ENCODE measurements at regions not wholly inside any gene's neighbourhood (a gene's known extent, or its start where the extent isn't known, plus 50 kb on each side); places are given as distances from the start of the nearest gene placed in this dataset.
"Not testable (repeated sequence)": the region's sequence is repeated elsewhere in the genome, so short reads cannot be mapped to it uniquely, and the experiment has no call there.

GRCh38 chr17:68775969-68776368, 174.8 kb upstream of the FAM20A start:
- Histone ChIP-seq H3K36me3 (ENCODE audit: insufficient read depth, low read length) (no peaks in the 10 kb centered on the region), H3K4me1 (ENCODE audit: insufficient read depth, low read length) (peaks cover 7% of the 10 kb centered on the region), H2AFZ (ENCODE audit: low read depth, low read length) (peak overlapping the region; percentile 70), H3K4me3 (ENCODE audit: low read length) (no peak overlapping the region), H3K9me3 (ENCODE audit: low read length) (no peaks in the 10 kb centered on the region), H3K27me3 (ENCODE audit: insufficient read depth, low read length) (no peaks in the 10 kb centered on the region)

- H3K4me1 ChIP-seq (ENCODE audit: insufficient read depth, low read length): peaks cover 7% of the 10 kb centered on the region
- H2AFZ ChIP-seq (ENCODE audit: low read depth, low read length): peak overlapping the region; percentile 70
- H3K4me3 ChIP-seq (ENCODE audit: low read length): no peak overlapping the region
- no peaks in the 10 kb centered on the region for H3K36me3 ChIP-seq (ENCODE audit: insufficient read depth, low read length)
- no peaks in the 10 kb centered on the region for H3K27me3 ChIP-seq (ENCODE audit: insufficient read depth, low read length)
- no peaks in the 10 kb centered on the region for H3K9me3 ChIP-seq (ENCODE audit: low read length)
Observed at GRCh38 chr17:68775318-68775717, 174.2 kb upstream of the FAM20A start.

- H3K4me1 ChIP-seq (ENCODE audit: insufficient read depth, low read length): peaks cover 7% of the 10 kb centered on the region
- no peak overlapping the region for H2AFZ ChIP-seq (ENCODE audit: low read depth, low read length)
- H3K27me3 ChIP-seq (ENCODE audit: insufficient read depth, low read length): no peaks in the 10 kb centered on the region
- H3K9me3 ChIP-seq (ENCODE audit: low read length): no peaks in the 10 kb centered on the region
- H3K36me3 ChIP-seq (ENCODE audit: insufficient read depth, low read length): no peaks in the 10 kb centered on the region
- H3K4me3 ChIP-seq (ENCODE audit: low read length): no peak overlapping the region
Observed at GRCh38 chr17:68771867-68772515, 170.8 kb upstream of the FAM20A start.

- H3K4me3 ChIP-seq (ENCODE audit: low read length): no peak overlapping the region
- H3K4me1 ChIP-seq (ENCODE audit: insufficient read depth, low read length): no peaks in the 10 kb centered on the region
- no peak overlapping the region for H2AFZ ChIP-seq (ENCODE audit: low read depth, low read length)
- no peaks in the 10 kb centered on the region for H3K36me3 ChIP-seq (ENCODE audit: insufficient read depth, low read length)
- no peaks in the 10 kb centered on the region for H3K27me3 ChIP-seq (ENCODE audit: insufficient read depth, low read length)
- no peaks in the 10 kb centered on the region for H3K9me3 ChIP-seq (ENCODE audit: low read length)
Observed at GRCh38 chr17:68768804-68769203, 167.6 kb upstream of the FAM20A start.

GRCh38 chr17:68766640-68767039, 165.5 kb upstream of the FAM20A start:
- Histone ChIP-seq H3K9me3 (ENCODE audit: low read length) (no peaks in the 10 kb centered on the region), H3K4me3 (ENCODE audit: low read length) (no peak overlapping the region), H2AFZ (ENCODE audit: low read depth, low read length) (no peak overlapping the region), H3K36me3 (ENCODE audit: insufficient read depth, low read length) (no peaks in the 10 kb centered on the region), H3K4me1 (ENCODE audit: insufficient read depth, low read length) (no peaks in the 10 kb centered on the region), H3K27me3 (ENCODE audit: insufficient read depth, low read length) (no peaks in the 10 kb centered on the region)

- H3K9me3 ChIP-seq (ENCODE audit: low read length): no peaks in the 10 kb centered on the region
Observed at GRCh38 chr17:68763562-68763961, 162.4 kb upstream of the FAM20A start.

GRCh38 chr17:68762911-68763310, 161.7 kb upstream of the FAM20A start:
- H3K9me3 ChIP-seq (ENCODE audit: low read length): no peaks in the 10 kb centered on the region
- H3K4me3 ChIP-seq (ENCODE audit: low read length): no peak overlapping the region
- no peak overlapping the region for H2AFZ ChIP-seq (ENCODE audit: low read depth, low read length)
- peaks cover 5% of the 10 kb centered on the region for H3K4me1 ChIP-seq (ENCODE audit: insufficient read depth, low read length)
- H3K36me3 ChIP-seq (ENCODE audit: insufficient read depth, low read length): no peaks in the 10 kb centered on the region
- H3K27me3 ChIP-seq (ENCODE audit: insufficient read depth, low read length): no peaks in the 10 kb centered on the region

More at GRCh38 chr17:68763562-68763961, 162.4 kb upstream of the FAM20A start:
- H3K4me1 ChIP-seq (ENCODE audit: insufficient read depth, low read length): peaks cover 5% of the 10 kb centered on the region
- no peaks in the 10 kb centered on the region for H3K36me3 ChIP-seq (ENCODE audit: insufficient read depth, low read length)
- no peaks in the 10 kb centered on the region for H3K27me3 ChIP-seq (ENCODE audit: insufficient read depth, low read length)
- H2AFZ ChIP-seq (ENCODE audit: low read depth, low read length): no peak overlapping the region
- H3K4me3 ChIP-seq (ENCODE audit: low read length): no peak overlapping the region

GRCh38 chr17:68760141-68760475, 158.9 kb upstream of the FAM20A start:
- Histone ChIP-seq H3K27me3 (ENCODE audit: insufficient read depth, low read length) (no peaks in the 10 kb centered on the region), H3K4me1 (ENCODE audit: insufficient read depth, low read length) (peaks cover 5% of the 10 kb centered on the region), H3K4me3 (ENCODE audit: low read length) (no peak overlapping the region), H3K36me3 (ENCODE audit: insufficient read depth, low read length) (no peaks in the 10 kb centered on the region), H2AFZ (ENCODE audit: low read depth, low read length) (no peak overlapping the region), H3K9me3 (ENCODE audit: low read length) (no peaks in the 10 kb centered on the region)

GRCh38 chr17:68759343-68760140, 158.4 kb upstream of the FAM20A start:
- Histone ChIP-seq H3K4me3 (ENCODE audit: low read length) (peak overlapping the region; percentile 55), H2AFZ (ENCODE audit: low read depth, low read length) (peak overlapping the region; percentile 66), H3K36me3 (ENCODE audit: insufficient read depth, low read length) (no peaks in the 10 kb centered on the region)

GRCh38 chr17:68759002-68759342, 157.8 kb upstream of the FAM20A start:
- H3K9me3 ChIP-seq (ENCODE audit: low read length): no peaks in the 10 kb centered on the region
- peak overlapping the region; percentile 66 for H2AFZ ChIP-seq (ENCODE audit: low read depth, low read length)
- no peaks in the 10 kb centered on the region for H3K27me3 ChIP-seq (ENCODE audit: insufficient read depth, low read length)
- H3K4me3 ChIP-seq (ENCODE audit: low read length): peak overlapping the region; percentile 55
- H3K4me1 ChIP-seq (ENCODE audit: insufficient read depth, low read length): peaks cover 5% of the 10 kb centered on the region
- H3K36me3 ChIP-seq (ENCODE audit: insufficient read depth, low read length): no peaks in the 10 kb centered on the region

More at GRCh38 chr17:68759343-68760140, 158.4 kb upstream of the FAM20A start:
- H3K4me1 ChIP-seq (ENCODE audit: insufficient read depth, low read length): peaks cover 5% of the 10 kb centered on the region
- no peaks in the 10 kb centered on the region for H3K9me3 ChIP-seq (ENCODE audit: low read length)
- no peaks in the 10 kb centered on the region for H3K27me3 ChIP-seq (ENCODE audit: insufficient read depth, low read length)

GRCh38 chr17:68757866-68758757, 156.9 kb upstream of the FAM20A start:
- not testable (repeated sequence) for H3K36me3 ChIP-seq (ENCODE audit: insufficient read depth, low read length); H3K27me3 ChIP-seq (ENCODE audit: insufficient read depth, low read length); H3K9me3 ChIP-seq (ENCODE audit: low read length); H2AFZ ChIP-seq (ENCODE audit: low read depth, low read length); H3K4me3 ChIP-seq (ENCODE audit: low read length); H3K4me1 ChIP-seq (ENCODE audit: insufficient read depth, low read length)

- Histone ChIP-seq H3K27me3 (ENCODE audit: insufficient read depth, low read length) (no peaks in the 10 kb centered on the region), H2AFZ (ENCODE audit: low read depth, low read length) (no peak overlapping the region), H3K4me1 (ENCODE audit: insufficient read depth, low read length) (peaks cover 3% of the 10 kb centered on the region), H3K9me3 (ENCODE audit: low read length) (no peaks in the 10 kb centered on the region), H3K4me3 (ENCODE audit: low read length) (no peak overlapping the region), H3K36me3 (ENCODE audit: insufficient read depth, low read length) (no peaks in the 10 kb centered on the region)
Observed at GRCh38 chr17:68753985-68754769, 153.0 kb upstream of the FAM20A start.
